H1 (cell line): ENCODE measurements at regions not wholly inside any gene's neighbourhood (a gene's known extent, or its start where the extent isn't known, plus 50 kb on each side); places are given as distances from the start of the nearest gene placed in this dataset.

Source experiments
- CTCF ChIA-PET: fragments of 300-600 bp; sonication (Branson Sonifier 250); formaldehyde crosslinking; loops from one replicate; lab custom pipeline; 2021; ENCODE audit not compliant: partially characterized antibody; lab: Charles Lee
- POLR2A ChIA-PET: fragments of 300-600 bp; sonication (Branson Sonifier 250); formaldehyde crosslinking; loops from one replicate; lab custom pipeline; 2021; ENCODE audit warnings: inconsistent platforms; ENCODE audit not compliant: partially characterized antibody; lab: Charles Lee
- DNase-seq, 2 experiments: peaks; one replicate each; pipeline versions ENCODE4 v3.0.0 to v3.0.0-alpha.2; 2010 to 2022; ENCODE audit warnings: low spot score in 2 of 2, low read depth in 1 of 2, mixed read lengths in 1 of 2
- FAIRE-seq: peaks from 2 replicates; lab custom pipeline; 2011; peaks lifted over from hg19 to GRCh38; lab: Jason Lieb, UNC
- H2AFZ ChIP-seq: 2 replicates; pipeline ENCODE4 v1.8.1; 2012; ENCODE audit warnings: low read length, inconsistent platforms
- H2AK5ac ChIP-seq: 2 replicates; pipeline ENCODE4 v1.6.1; 2013; ENCODE audit warnings: low read depth, low read length
- H2BK120ac ChIP-seq: replicated peaks from 2 replicates; pipeline ENCODE3; 2013; ENCODE audit warnings: low read depth, low read length, inconsistent platforms
- H2BK12ac ChIP-seq: 2 replicates; pipeline ENCODE4 v1.6.1; 2013; ENCODE audit warnings: low read depth, low read length
- H2BK15ac ChIP-seq: 2 replicates; pipeline ENCODE4 v1.6.1; 2013; ENCODE audit warnings: low read length
- H2BK20ac ChIP-seq: 2 replicates; pipeline ENCODE4 v1.6.1; 2013; ENCODE audit warnings: low read length
- H2BK5ac ChIP-seq: 2 replicates; pipeline ENCODE4 v1.6.1; 2013; ENCODE audit warnings: low read depth, low read length
- H3K14ac ChIP-seq: 2 replicates; pipeline ENCODE4 v1.6.1; 2013; ENCODE audit warnings: inconsistent platforms; ENCODE audit not compliant: insufficient read length
- H3K18ac ChIP-seq: 2 replicates; pipeline ENCODE4 v1.6.1; 2013; ENCODE audit warnings: low read length; ENCODE audit errors: extremely low read depth
- H3K23ac ChIP-seq: 2 replicates; pipeline ENCODE4 v1.6.1; 2013; ENCODE audit warnings: inconsistent platforms; ENCODE audit not compliant: insufficient read length
- H3K23me2 ChIP-seq: 2 replicates; pipeline ENCODE4 v1.6.1; 2013; ENCODE audit warnings: low read depth, low read length
- H3K27ac ChIP-seq: 2 replicates; pipeline ENCODE4 v1.6.1; 2011; ENCODE audit warnings: low read depth, low read length, inconsistent platforms
- H3K27me3 ChIP-seq, 4 experiments: replicated peaks in 1 of 4; 1 replicate in 1 of 4; 2 replicates in 3 of 4; pipeline versions ENCODE4 v1.6.1 to v1.8.1; 2011 to 2013; ENCODE audit warnings: low read length in 3 of 4, mild to moderate bottlenecking in 3 of 4, inconsistent platforms in 2 of 4, mixed read lengths in 2 of 4, moderate library complexity in 1 of 4; ENCODE audit not compliant: control insufficient read depth in 3 of 4, insufficient read depth in 3 of 4; ENCODE audit errors: extremely low read depth in 1 of 4
- H3K36me3 ChIP-seq, 4 experiments: 2 replicates each; pipeline versions ENCODE4 v1.6.1 to v1.8.1; 2011 to 2013; ENCODE audit warnings: mild to moderate bottlenecking in 4 of 4, low read length in 3 of 4, moderate library complexity in 2 of 4, control low read depth in 1 of 4, inconsistent platforms in 1 of 4; ENCODE audit not compliant: insufficient read depth in 4 of 4, control insufficient read depth in 2 of 4
- H3K4ac ChIP-seq: replicated peaks from 2 replicates; pipeline ENCODE3; 2013; ENCODE audit warnings: low read length, low read depth, mixed read lengths, inconsistent platforms; ENCODE audit not compliant: insufficient read length
- H3K4me1 ChIP-seq, 4 experiments: replicated peaks in 1 of 4; 1 replicate in 1 of 4; 2 replicates in 3 of 4; pipeline versions ENCODE4 v1.6.1 to v1.8.1; 2011 to 2013; ENCODE audit warnings: low read length in 3 of 4, inconsistent platforms in 2 of 4, mixed read lengths in 1 of 4; ENCODE audit not compliant: insufficient read depth in 4 of 4, control insufficient read depth in 3 of 4
- H3K4me2 ChIP-seq, 2 experiments: 2 replicates each; pipeline versions ENCODE4 v1.6.1 to v1.8.1; 2011 to 2013; ENCODE audit warnings: low read depth in 2 of 2, low read length in 2 of 2, control low read depth in 1 of 2, inconsistent platforms in 1 of 2, mild to moderate bottlenecking in 1 of 2; ENCODE audit not compliant: insufficient read depth in 1 of 2
- H3K4me3 ChIP-seq, 4 experiments: fragments of 200-600, 300-600 bp in 1 of 4; sonication (generic), shearing (Covaris generic), sonication (Bioruptor Twin) in 1 of 4; 2 replicates each; pipeline versions ENCODE4 v1.5.1 to v1.8.1; 2011 to 2016; ENCODE audit warnings: low read length in 4 of 4, low read depth in 3 of 4, control low read depth in 2 of 4, inconsistent platforms in 2 of 4, mild to moderate bottlenecking in 2 of 4, mixed read lengths in 1 of 4, moderate library complexity in 1 of 4; ENCODE audit not compliant: insufficient read depth in 2 of 4; ENCODE audit errors: extremely low read depth in 1 of 4
- H3K56ac ChIP-seq: replicated peaks from 2 replicates; pipeline ENCODE3; 2013; ENCODE audit warnings: low read depth, mild to moderate bottlenecking, mixed read lengths, low read length, inconsistent platforms; ENCODE audit not compliant: insufficient read length
- H3K79me1 ChIP-seq: 2 replicates; pipeline ENCODE4 v1.6.1; 2013; ENCODE audit warnings: low read depth, low read length, control low read depth
- H3K79me2 ChIP-seq, 2 experiments: 2 replicates each; pipeline versions ENCODE4 v1.6.1 to v1.8.1; 2012 to 2013; ENCODE audit warnings: low read length in 2 of 2, mild to moderate bottlenecking in 2 of 2, inconsistent platforms in 1 of 2; ENCODE audit not compliant: insufficient read depth in 2 of 2, control insufficient read depth in 1 of 2
- H3K9ac ChIP-seq, 4 experiments: replicated peaks in 1 of 4; 1 replicate in 1 of 4; 2 replicates in 3 of 4; pipeline versions ENCODE4 v1.6.1 to v1.8.1; 2011 to 2013; ENCODE audit warnings: low read depth in 3 of 4, low read length in 3 of 4, control low read depth in 2 of 4, mild to moderate bottlenecking in 2 of 4, moderate library complexity in 2 of 4, inconsistent platforms in 1 of 4; ENCODE audit errors: extremely low read depth in 1 of 4
- H3K9me3 ChIP-seq, 2 experiments: 2 replicates each; pipeline versions ENCODE4 v1.6.1 to v1.8.1; 2012 to 2013; ENCODE audit warnings: mild to moderate bottlenecking in 2 of 2, moderate library complexity in 2 of 2, control low read depth in 1 of 2, inconsistent platforms in 1 of 2, low read depth in 1 of 2, low read length in 1 of 2, mixed read lengths in 1 of 2; ENCODE audit not compliant: insufficient read depth in 2 of 2
- H4K20me1 ChIP-seq, 2 experiments: replicated peaks in 1 of 2; 2 replicates each; pipeline versions ENCODE3 to v1.8.1; 2011 to 2013; ENCODE audit warnings: inconsistent platforms in 2 of 2, low read length in 2 of 2, mild to moderate bottlenecking in 1 of 2; ENCODE audit not compliant: insufficient read depth in 2 of 2, control insufficient read depth in 1 of 2
- H4K5ac ChIP-seq: 2 replicates; pipeline ENCODE4 v1.6.1; 2013; ENCODE audit warnings: low read length, low read depth, mixed read lengths, inconsistent platforms; ENCODE audit not compliant: insufficient read length
- H4K8ac ChIP-seq: 2 replicates; pipeline ENCODE4 v1.8.0; 2013; ENCODE audit warnings: mild to moderate bottlenecking, moderate library complexity, low read length, inconsistent platforms; ENCODE audit not compliant: insufficient read depth; ENCODE audit errors: extremely low read depth
- H4K91ac ChIP-seq: replicated peaks from 2 replicates; pipeline ENCODE3; 2013; ENCODE audit warnings: low read length, mixed read lengths, inconsistent platforms; ENCODE audit not compliant: insufficient read length
- CHD1 ChIP-seq: IDR thresholded peaks from 2 replicates; pipeline ENCODE4 v1.6.1; 2012; ENCODE audit warnings: low read depth, low read length, improper control_type of control experiment
- E2F6 ChIP-seq: IDR thresholded peaks from 2 replicates; pipeline ENCODE4 v1.6.1; 2012; ENCODE audit warnings: inconsistent platforms
- GTF2F1 ChIP-seq: IDR thresholded peaks from 2 replicates; pipeline ENCODE4 v1.6.1; 2012; ENCODE audit warnings: low read depth, low read length, improper control_type of control experiment, borderline replicate concordance
- KDM1A ChIP-seq: fragments of 200-600, 300-600 bp; sonication (generic); IDR thresholded peaks from 2 replicates; pipeline ENCODE4 v1.7.1; 2016; ENCODE audit warnings: mild to moderate bottlenecking, low read length, borderline replicate concordance
- RNF2 ChIP-seq: fragments of 200-900, 300-1000 bp; sonication (generic); IDR thresholded peaks from 2 replicates; pipeline ENCODE4 v1.7.1; 2016; ENCODE audit warnings: borderline replicate concordance, low read depth, mild to moderate bottlenecking, antibody characterized with exemption, low read length; ENCODE audit not compliant: poor library complexity, severe bottlenecking; ENCODE audit errors: missing control alignments
- SAP30 ChIP-seq: fragments of 300-600 bp; sonication (generic); IDR thresholded peaks from 2 replicates; pipeline ENCODE4 v1.7.1; 2012; ENCODE audit warnings: low read length, moderate library complexity, mild to moderate bottlenecking, inconsistent platforms; ENCODE audit not compliant: insufficient read depth, insufficient replicate concordance
- SRF ChIP-seq: IDR thresholded peaks from 2 replicates; pipeline ENCODE4 v1.6.1; 2011; ENCODE audit warnings: mild to moderate bottlenecking, low read depth, low read length, moderate library complexity
- WGBS, 2 experiments: shearing (Covaris generic) in 1 of 2; methylation state at CpG; one replicate each; pipeline versions ENCODE4 v1.1.6 to v1.1.7; 2013 to 2015; ENCODE audit warnings: low lambda C conversion rate in 2 of 2, mixed read lengths in 2 of 2, inconsistent platforms in 1 of 2, low coverage in 1 of 2, missing lambda C conversion rate in 1 of 2; ENCODE audit not compliant: insufficient replicate concordance in 2 of 2, insufficient coverage in 1 of 2, insufficient read length in 1 of 2; ENCODE audit errors: extremely low coverage in 1 of 2, missing lambda C conversion rate in 1 of 2; 5-methylcytosine and 5-hydroxymethylcytosine counted together
- TF ChIP-seq, protein P1 (sequence below): IDR thresholded peaks from 2 replicates; pipeline ENCODE4 v1.6.1; 2011; ENCODE audit warnings: low read length, improper control_type of control experiment

GRCh38 chr6:78551361-78551760, 316.0 kb upstream of the IRAK1BP1 start:
- CTCF ChIA-PET: interaction anchor here (0.7 kb wide), 1 partner anchor 858 kb away, joined by 4 read pairs; no protein-coding TSS in a partner anchor
- H3K9ac ChIP-seq: no peak overlapping the region
- POLR2A ChIA-PET: no interaction called here
- H3K4me1 ChIP-seq: no peaks in the 10 kb centered on the region
- H2AK5ac ChIP-seq: no peak overlapping the region
- H2BK12ac ChIP-seq: no peak overlapping the region
- no peak overlapping the region for H2AFZ ChIP-seq
- no peaks in the 10 kb centered on the region for H3K36me3 ChIP-seq
- no peak overlapping the region for H3K56ac ChIP-seq
- H3K9me3 ChIP-seq: peaks cover 12 to 13% of the 10 kb centered on the region in 2 experiments; a peak in 3 of 4 replicates
- FAIRE-seq: no peak
- H3K4ac ChIP-seq: no peak overlapping the region
- no peak overlapping the region for H4K5ac ChIP-seq
- no peaks in the 10 kb centered on the region for H3K27me3 ChIP-seq
- no peak overlapping the region for H3K4me2 ChIP-seq
- no peaks in the 10 kb centered on the region for H3K79me2 ChIP-seq
- no peak overlapping the region for H2BK120ac ChIP-seq
- no peak overlapping the region for H3K4me3 ChIP-seq
- H3K27ac ChIP-seq: no peak overlapping the region
- H3K14ac ChIP-seq: no peak overlapping the region
- no peaks in the 10 kb centered on the region for H3K79me1 ChIP-seq
- H3K18ac ChIP-seq: no peak overlapping the region
- no peak overlapping the region for H3K23ac ChIP-seq
- H3K23me2 ChIP-seq: no peaks in the 10 kb centered on the region
- H4K20me1 ChIP-seq: no peaks in the 10 kb centered on the region
- no peak for TF ChIP-seq GTF2F1
- no peak for TF ChIP-seq SAP30
- TF ChIP-seq CHD1: no peak
- TF ChIP-seq E2F6: no peak
- TF ChIP-seq KDM1A: no peak
- TF ChIP-seq, protein P1, sequence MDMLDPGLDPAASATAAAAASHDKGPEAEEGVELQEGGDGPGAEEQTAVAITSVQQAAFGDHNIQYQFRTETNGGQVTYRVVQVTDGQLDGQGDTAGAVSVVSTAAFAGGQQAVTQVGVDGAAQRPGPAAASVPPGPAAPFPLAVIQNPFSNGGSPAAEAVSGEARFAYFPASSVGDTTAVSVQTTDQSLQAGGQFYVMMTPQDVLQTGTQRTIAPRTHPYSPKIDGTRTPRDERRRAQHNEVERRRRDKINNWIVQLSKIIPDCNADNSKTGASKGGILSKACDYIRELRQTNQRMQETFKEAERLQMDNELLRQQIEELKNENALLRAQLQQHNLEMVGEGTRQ: no peak
- no peak for TF ChIP-seq SRF
- no peak for TF ChIP-seq RNF2
- TF ChIP-seq, all 59 proteins: peak for 0
- no peak overlapping the region for H2BK15ac ChIP-seq
- H4K8ac ChIP-seq: no peak overlapping the region
- H2BK5ac ChIP-seq: no peak overlapping the region
- no peak overlapping the region for H4K91ac ChIP-seq
- WGBS, 2 experiments: 93% methylated on average over 2 of the region's 2 CpGs; no CpG with 5 or more reads in 1 of the 2 experiments
- no peak for DNase-seq
- no peak overlapping the region for H2BK20ac ChIP-seq
